Activated CD8-positive, alpha-beta T cell treated with anti-CD3 and anti-CD28 coated beads for 36 hours (primary cell): ENCODE measurements at regions not wholly inside any gene's neighbourhood (a gene's known extent, or its start where the extent isn't known, plus 50 kb on each side); places are given as distances from the start of the nearest gene placed in this dataset.

Experiments
- ATAC-seq: fragments of 200-7000 bp; cut with Tn5 transposase; one replicate; pipeline ENCODE4 v1.10.0; 2021; ENCODE audit warnings: mild to moderate bottlenecking, moderate library complexity
- CTCF ChIA-PET: fragments of 350-600 bp; sonication (Branson Sonifier 250); formaldehyde crosslinking; loops from one replicate; lab custom pipeline; 2021; ENCODE audit warnings: antibody characterized with exemption; lab: Charles Lee
- POLR2A ChIA-PET: fragments of 350-600 bp; sonication (Branson Sonifier 250); formaldehyde crosslinking; loops from one replicate; lab custom pipeline; 2021; ENCODE audit warnings: antibody characterized with exemption; lab: Charles Lee
- DNase-seq: peaks from one replicate; pipeline ENCODE4 v3.0.0-alpha.2; 2020
- H3K27ac Mint-ChIP-seq: one replicate; pipeline ENCODE4 v1.8.0; 2021; ENCODE audit warnings: mild to moderate bottlenecking, mixed read lengths
- H3K27me3 Mint-ChIP-seq: one replicate; pipeline ENCODE4 v1.8.0; 2021; ENCODE audit warnings: mixed read lengths
- H3K36me3 Mint-ChIP-seq: one replicate; pipeline ENCODE4 v1.8.0; 2021; ENCODE audit warnings: low read depth, mixed read lengths
- H3K4me1 Mint-ChIP-seq: one replicate; pipeline ENCODE4 v1.8.0; 2021; ENCODE audit warnings: low read depth, mixed read lengths
- H3K4me3 Mint-ChIP-seq: one replicate; pipeline ENCODE4 v1.8.0; 2021; ENCODE audit warnings: mild to moderate bottlenecking, moderate library complexity, mixed read lengths
- H3K9me3 Mint-ChIP-seq: one replicate; pipeline ENCODE4 v1.8.0; 2021; ENCODE audit warnings: mixed read lengths
- intact Hi-C: fragments of 100-400 bp; cut with micrococcal nuclease; formaldehyde crosslinking; loops from one replicate; pipeline ENCODE4 v1.10.0; 2022
- TF ChIP-seq, protein P1 (sequence below): fragments of 200-600 bp; IDR thresholded peaks from one replicate; pipeline ENCODE4 v1.8.0; 2022; ENCODE audit warnings: antibody characterized with exemption, mild to moderate bottlenecking

DNA sequence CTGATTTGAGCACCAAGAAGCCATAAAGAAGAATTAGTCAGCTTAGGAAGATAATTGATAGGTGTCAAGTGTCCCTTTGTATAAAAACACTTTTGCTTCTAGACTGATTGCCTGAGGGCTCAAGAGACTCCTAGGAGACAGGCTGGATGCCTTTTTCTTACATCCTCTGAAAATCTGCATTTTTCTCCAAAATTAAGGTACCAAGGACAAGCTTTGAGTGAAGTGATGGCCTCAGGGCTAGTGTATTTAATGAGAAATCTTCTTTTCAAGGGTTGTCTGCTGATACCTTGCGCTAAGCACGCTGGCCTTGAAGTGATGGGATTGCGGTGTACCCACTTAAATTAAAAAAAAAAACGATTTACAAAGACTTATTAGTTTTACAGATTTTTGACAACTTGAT is 304.0 kb downstream of the TLR4 start:
- Mint-ChIP-seq H3K9me3 (no peaks in the 10 kb centered on the region), H3K4me3 (no peak overlapping the region), H3K27me3 (no peaks in the 10 kb centered on the region), H3K27ac (no peak overlapping the region), H3K36me3 (no peaks in the 10 kb centered on the region), H3K4me1 (no peaks in the 10 kb centered on the region)
- DNase-seq (no peak), ATAC-seq (no peak)
- intact Hi-C loops: no loop called here
- POLR2A ChIA-PET: no interaction called here
- CTCF ChIA-PET: no interaction called here
- TF ChIP-seq, protein P1, sequence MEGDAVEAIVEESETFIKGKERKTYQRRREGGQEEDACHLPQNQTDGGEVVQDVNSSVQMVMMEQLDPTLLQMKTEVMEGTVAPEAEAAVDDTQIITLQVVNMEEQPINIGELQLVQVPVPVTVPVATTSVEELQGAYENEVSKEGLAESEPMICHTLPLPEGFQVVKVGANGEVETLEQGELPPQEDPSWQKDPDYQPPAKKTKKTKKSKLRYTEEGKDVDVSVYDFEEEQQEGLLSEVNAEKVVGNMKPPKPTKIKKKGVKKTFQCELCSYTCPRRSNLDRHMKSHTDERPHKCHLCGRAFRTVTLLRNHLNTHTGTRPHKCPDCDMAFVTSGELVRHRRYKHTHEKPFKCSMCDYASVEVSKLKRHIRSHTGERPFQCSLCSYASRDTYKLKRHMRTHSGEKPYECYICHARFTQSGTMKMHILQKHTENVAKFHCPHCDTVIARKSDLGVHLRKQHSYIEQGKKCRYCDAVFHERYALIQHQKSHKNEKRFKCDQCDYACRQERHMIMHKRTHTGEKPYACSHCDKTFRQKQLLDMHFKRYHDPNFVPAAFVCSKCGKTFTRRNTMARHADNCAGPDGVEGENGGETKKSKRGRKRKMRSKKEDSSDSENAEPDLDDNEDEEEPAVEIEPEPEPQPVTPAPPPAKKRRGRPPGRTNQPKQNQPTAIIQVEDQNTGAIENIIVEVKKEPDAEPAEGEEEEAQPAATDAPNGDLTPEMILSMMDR: no peak

DNA sequence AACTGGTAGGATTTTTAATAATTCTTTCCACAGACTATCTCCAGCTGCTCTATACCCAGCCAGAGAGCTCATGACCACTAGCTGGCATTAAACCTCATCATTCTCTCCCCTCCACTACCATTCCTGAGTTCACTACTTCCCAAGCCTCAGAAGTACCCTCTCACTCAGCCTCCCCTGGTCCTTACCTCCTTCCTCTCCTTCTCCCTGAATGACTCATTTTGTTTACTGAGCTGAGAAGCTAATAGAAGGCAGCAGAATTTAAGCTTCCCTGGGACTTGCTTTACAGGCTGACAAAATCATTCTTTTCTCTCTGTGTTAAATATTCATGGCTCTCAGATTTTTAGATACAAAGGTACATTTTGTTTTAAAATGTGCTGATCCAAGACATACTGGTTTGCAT is 305.4 kb downstream of the TLR4 start:
- no peaks in the 10 kb centered on the region for H3K36me3 Mint-ChIP-seq
- H3K27ac Mint-ChIP-seq: no peak overlapping the region
- ChIA-PET CTCF (no interaction called here), POLR2A (no interaction called here)
- H3K4me1 Mint-ChIP-seq: no peaks in the 10 kb centered on the region
- no peak for DNase-seq
- TF ChIP-seq, protein P1: no peak
- H3K27me3 Mint-ChIP-seq: no peaks in the 10 kb centered on the region
- no peak overlapping the region for H3K4me3 Mint-ChIP-seq
- ATAC-seq: no peak
- intact Hi-C loops: no loop called here
- H3K9me3 Mint-ChIP-seq: no peaks in the 10 kb centered on the region

DNA sequence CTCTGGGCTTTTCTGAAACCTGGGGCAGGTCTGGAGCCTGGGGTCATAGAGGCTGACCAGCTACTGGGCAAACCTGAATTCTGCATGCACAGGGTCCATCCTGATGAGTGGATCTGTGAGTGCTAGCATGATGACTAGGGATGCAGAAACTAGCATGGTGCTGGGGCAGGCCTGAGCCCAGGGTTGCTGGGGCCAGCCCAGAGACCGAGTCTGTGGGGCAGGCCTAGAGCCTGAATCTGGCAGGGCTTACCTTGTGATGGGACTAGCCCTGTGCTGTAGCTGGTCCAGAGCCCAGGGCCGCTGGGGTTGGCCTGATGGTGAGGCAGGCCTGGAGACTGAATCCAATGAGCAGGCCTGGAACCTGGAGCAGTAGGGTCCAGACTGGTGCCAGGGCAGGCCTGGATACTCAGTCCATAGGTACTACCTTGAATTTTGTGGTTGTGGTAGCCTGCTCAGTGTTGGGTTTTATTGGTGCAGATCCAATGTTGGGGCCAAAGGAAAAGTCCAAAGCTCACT is 313.5 kb downstream of the TLR4 start:
- no peaks in the 10 kb centered on the region for H3K9me3 Mint-ChIP-seq
- no peak overlapping the region for H3K27ac Mint-ChIP-seq
- DNase-seq (no peak), ATAC-seq (no peak)
- ChIA-PET POLR2A (no interaction called here), CTCF (no interaction called here)
- TF ChIP-seq, protein P1: no peak
- no peak overlapping the region for H3K4me3 Mint-ChIP-seq
- intact Hi-C loops: no loop called here
- no peaks in the 10 kb centered on the region for H3K27me3 Mint-ChIP-seq
- no peaks in the 10 kb centered on the region for H3K36me3 Mint-ChIP-seq
- no peaks in the 10 kb centered on the region for H3K4me1 Mint-ChIP-seq

DNA sequence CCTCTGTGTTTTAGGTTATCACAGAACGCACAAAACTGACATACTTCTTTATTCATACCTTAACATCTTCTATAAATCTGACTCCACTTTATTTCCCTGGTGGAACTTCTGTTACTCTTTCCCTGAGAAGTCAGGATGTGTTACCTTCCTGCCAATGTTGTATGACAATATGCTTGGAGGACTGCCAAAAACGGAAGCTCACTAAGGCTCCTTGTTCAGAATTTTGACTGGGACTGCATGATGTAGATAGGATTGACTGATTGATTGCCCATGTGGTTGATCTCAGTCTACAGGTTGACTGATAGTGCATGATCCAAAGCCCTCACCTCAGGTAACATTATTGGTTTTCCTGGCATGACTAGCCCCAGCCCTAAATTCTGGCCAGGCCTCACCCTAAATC is 319.4 kb downstream of the TLR4 start:
- intact Hi-C loops: no loop called here
- Mint-ChIP-seq H3K9me3 (no peaks in the 10 kb centered on the region), H3K4me3 (no peak overlapping the region), H3K4me1 (no peaks in the 10 kb centered on the region), H3K36me3 (no peaks in the 10 kb centered on the region), H3K27me3 (no peaks in the 10 kb centered on the region), H3K27ac (no peak overlapping the region)
- POLR2A ChIA-PET: no interaction called here
- no peak for DNase-seq
- ATAC-seq: no peak
- CTCF ChIA-PET: no interaction called here
- TF ChIP-seq, protein P1: no peak

DNA sequence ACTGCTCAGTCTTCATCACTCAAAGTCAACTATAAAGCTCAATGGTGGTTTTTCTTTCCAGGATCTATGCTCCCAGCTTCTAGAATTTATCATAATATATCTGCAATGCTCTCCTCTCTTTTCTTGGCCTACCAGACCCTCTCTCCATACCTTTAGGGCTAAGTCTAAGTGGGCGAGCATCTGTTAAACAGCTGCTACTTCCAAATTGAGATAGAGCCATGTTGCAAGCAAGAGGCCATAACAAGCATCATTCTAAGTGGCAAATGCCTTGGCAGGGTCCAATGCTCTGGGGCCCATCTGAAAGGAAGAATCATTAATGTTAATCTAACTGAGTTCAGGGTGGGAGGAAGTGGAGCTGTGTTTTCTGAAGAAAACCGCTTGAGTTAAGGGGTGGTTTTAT is 324.0 kb downstream of the TLR4 start:
- POLR2A ChIA-PET: no interaction called here
- H3K9me3 Mint-ChIP-seq: peaks cover 6% of the 10 kb centered on the region
- intact Hi-C loops: no loop called here

More for the DNA sequence above, 324.0 kb downstream of the TLR4 start:
- ATAC-seq: no peak
- DNase-seq: no peak
- Mint-ChIP-seq H3K27me3 (no peaks in the 10 kb centered on the region), H3K4me1 (no peaks in the 10 kb centered on the region), H3K4me3 (no peak overlapping the region), H3K36me3 (no peaks in the 10 kb centered on the region), H3K27ac (no peak overlapping the region)
- TF ChIP-seq, protein P1: no peak
- CTCF ChIA-PET: no interaction called here
